Duodenal mucosa (tissue), 2 donors: ENCODE measurements at regions not wholly inside any gene's neighbourhood (a gene's known extent, or its start where the extent isn't known, plus 50 kb on each side); places are given as distances from the start of the nearest gene placed in this dataset.

Source experiments
- H3K27ac ChIP-seq: one replicate; pipeline ENCODE4 v1.7.0; 2013; ENCODE audit warnings: low read depth, low read length
- H3K27me3 ChIP-seq, 2 donors: one replicate each; pipeline ENCODE4 v1.7.0; 2013; ENCODE audit warnings: low read length in 2 of 2, control low read depth in 1 of 2; ENCODE audit not compliant: insufficient read depth in 2 of 2, control insufficient read depth in 1 of 2
- H3K36me3 ChIP-seq, 2 donors: one replicate each; pipeline ENCODE4 v1.7.0; 2013; ENCODE audit warnings: low read length in 2 of 2, control low read depth in 1 of 2; ENCODE audit not compliant: insufficient read depth in 2 of 2, control insufficient read depth in 1 of 2
- H3K4me1 ChIP-seq, 2 donors: one replicate each; pipeline ENCODE4 v1.7.0; 2013; ENCODE audit warnings: low read length in 2 of 2, control low read depth in 1 of 2; ENCODE audit not compliant: insufficient read depth in 2 of 2, control insufficient read depth in 1 of 2
- H3K4me3 ChIP-seq, 2 donors: one replicate each; pipeline ENCODE4 v1.7.0; 2013; ENCODE audit warnings: low read length in 2 of 2, low read depth in 1 of 2
- H3K9ac ChIP-seq, 2 donors: one replicate each; pipeline ENCODE4 v1.7.0; 2013; ENCODE audit warnings: low read length in 2 of 2, low read depth in 1 of 2
- H3K9me3 ChIP-seq, 2 donors: one replicate each; pipeline ENCODE4 v1.7.0; 2013; ENCODE audit warnings: low read length in 2 of 2, control low read depth in 1 of 2; ENCODE audit not compliant: control insufficient read depth in 1 of 2

DNA sequence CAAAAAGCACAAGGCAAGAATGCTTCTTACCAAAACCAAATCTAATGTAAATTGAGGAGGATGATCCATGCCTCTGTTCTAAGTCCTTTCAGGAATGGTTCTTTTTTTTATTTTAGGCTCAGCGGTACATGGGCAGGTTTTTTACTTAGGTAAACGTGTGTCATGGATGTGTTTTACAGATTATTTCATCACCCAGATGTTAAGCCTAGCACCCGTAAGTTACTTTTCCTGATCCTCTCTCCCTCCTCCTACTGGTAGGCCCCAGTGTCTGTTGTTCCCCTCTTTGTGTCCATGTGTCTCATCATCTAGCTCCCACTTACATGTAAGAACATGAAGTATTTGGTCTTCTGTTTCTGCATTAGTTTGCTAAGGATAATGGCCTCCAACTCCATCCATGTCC is 289.2 kb upstream of the THBS1 start:
- H3K36me3 ChIP-seq, result no peaks in the 10 kb centered on the region
- H3K4me1 ChIP-seq, result no peaks in the 10 kb centered on the region
- H3K9me3 ChIP-seq, result no peaks in the 10 kb centered on the region
- no peak overlapping the region for H3K27ac ChIP-seq
- no peak overlapping the region for H3K4me3 ChIP-seq
- H3K27me3 ChIP-seq, result no peaks in the 10 kb centered on the region
- H3K9ac ChIP-seq, result no peak overlapping the region

DNA sequence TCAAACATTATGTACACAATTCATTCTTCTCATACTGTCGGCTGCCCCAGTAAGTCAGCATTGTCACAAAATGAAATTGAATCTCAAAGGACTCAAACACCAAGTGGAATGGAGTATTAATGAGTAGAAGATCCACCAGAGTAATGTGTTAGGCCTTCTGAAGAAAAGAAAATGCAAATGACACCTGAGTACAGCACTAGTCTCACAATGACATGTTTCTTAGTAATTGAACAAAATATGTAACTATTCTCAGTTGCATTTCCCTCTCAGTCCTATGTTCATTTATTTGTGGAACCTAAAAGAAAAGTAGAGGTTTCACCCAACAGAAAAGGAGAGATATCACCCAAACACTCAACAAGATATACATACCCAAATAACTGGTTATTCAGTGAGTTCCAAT is 283.9 kb upstream of the THBS1 start:
- Histone ChIP-seq H3K4me1 (no peaks in the 10 kb centered on the region), H3K9ac (no peak overlapping the region), H3K27ac (no peak overlapping the region), H3K4me3 (no peak overlapping the region), H3K36me3 (no peaks in the 10 kb centered on the region), H3K9me3 (no peaks in the 10 kb centered on the region), H3K27me3 (no peaks in the 10 kb centered on the region)

DNA sequence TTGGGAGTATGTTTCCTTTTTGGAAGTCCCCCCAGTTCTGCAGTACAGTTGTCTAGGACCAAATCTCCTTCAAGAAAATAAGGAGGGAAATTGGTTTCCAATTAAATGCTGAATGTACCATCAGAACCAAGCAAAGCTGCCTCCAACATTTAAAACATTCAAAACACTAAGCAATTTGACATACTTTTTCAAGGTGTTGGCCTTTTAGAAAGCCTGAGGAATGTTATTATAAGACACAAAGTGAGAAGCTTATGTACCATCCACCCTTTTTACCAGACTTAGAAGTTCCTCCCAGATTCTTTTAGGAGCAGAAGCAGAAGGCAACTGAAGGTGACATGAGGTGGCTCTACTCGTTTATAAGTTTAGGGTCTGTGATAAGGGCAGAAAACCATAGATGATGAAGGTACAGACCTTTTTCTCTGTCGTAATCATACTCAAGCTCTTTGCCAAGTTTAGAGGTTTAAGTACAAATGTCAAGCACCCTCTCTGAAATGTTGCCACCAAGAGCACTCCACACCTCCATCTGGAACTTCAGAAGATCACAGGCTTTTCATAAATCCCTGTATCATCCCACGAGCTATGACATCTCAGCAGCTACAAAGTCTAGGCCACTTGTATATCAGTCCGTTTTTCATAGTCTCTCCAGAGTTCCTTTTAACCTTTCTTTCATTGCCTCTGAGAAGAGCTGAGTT is 282.5 kb upstream of the THBS1 start:
- Histone ChIP-seq H3K27ac (no peak overlapping the region), H3K36me3 (no peaks in the 10 kb centered on the region), H3K9ac (no peak overlapping the region), H3K4me3 (no peak overlapping the region), H3K9me3 (no peaks in the 10 kb centered on the region), H3K27me3 (peaks cover 0 to under 1% of the 10 kb centered on the region in 2 donors), H3K4me1 (no peaks in the 10 kb centered on the region)

DNA sequence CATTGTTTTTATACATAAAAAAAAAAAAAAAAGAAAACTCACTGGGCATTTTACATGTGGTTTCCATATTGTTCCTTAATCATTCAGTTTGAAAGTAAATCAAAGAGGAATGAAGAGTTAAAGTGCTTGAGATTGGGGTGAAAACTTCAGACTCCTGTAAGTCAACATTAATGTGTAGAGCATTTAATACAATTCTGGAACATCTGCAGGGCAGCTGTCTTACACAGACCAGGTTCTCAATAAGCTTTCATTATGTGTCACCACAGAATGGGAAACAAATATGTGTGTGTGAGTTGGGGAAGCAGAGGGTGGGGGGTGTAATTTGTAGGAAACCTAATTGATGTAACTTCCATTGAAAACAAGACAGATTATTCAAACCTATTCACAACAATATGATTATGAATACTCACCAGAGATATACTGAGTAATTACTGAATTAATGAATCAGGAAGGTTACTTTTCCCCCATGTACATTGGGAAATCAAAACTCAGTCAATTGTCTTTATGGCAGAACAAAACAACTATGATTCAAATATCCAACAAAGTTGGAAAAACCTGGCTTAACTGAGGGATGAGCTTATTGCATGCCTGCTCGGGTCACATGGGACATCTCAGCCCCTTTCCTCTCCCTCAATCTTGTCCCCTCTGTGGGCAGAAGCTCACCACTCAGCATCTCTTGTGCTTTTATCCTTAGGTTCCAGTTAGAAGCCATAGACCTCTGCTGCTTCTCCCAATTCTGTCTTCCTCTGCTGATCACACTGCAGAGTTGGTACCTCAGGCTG is 281.2 kb upstream of the THBS1 start:
- no peak overlapping the region for H3K9ac ChIP-seq
- H3K27ac ChIP-seq, result no peak overlapping the region
- H3K4me1 ChIP-seq, result no peaks in the 10 kb centered on the region
- no peaks in the 10 kb centered on the region for H3K9me3 ChIP-seq
- peaks cover 0 to 4% of the 10 kb centered on the region in 2 donors for H3K27me3 ChIP-seq
- H3K36me3 ChIP-seq, result no peaks in the 10 kb centered on the region
- no peak overlapping the region for H3K4me3 ChIP-seq

DNA sequence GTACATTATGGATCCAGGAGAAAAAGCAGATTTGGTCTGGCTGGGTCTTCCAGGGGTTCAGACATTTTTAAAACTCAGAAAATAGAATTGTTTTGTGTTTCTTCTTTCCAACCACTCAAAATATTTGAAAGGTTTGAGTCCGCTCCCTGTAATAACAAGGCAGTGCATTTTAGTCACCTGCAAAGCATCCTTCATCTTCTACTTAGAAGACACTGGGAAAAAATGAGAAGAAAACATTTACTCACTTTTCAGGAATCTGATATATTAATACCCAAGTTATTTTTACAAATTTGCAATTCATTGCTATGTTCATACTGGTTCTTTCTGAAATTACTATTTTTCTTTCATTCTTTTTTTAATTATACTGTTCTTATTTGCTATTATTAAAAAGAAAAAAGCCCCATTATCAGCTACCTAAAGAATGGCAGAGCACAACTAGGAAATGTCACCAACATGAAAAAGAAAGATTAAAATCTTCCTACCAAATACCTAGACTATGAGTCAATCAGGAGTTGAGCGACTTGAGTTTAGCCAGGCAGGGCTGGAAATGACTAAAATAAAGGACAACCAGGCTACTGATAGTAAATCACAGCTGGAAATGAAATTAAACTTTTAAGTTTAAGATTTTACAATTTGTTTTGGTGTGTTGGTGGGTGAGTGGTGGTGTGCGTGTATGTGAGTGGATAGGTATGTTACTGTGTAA is 280.3 kb upstream of the THBS1 start:
- Histone ChIP-seq H3K9ac (no peak overlapping the region), H3K27ac (no peak overlapping the region), H3K4me3 (no peak overlapping the region), H3K36me3 (no peaks in the 10 kb centered on the region), H3K4me1 (no peaks in the 10 kb centered on the region), H3K9me3 (no peaks in the 10 kb centered on the region), H3K27me3 (peaks cover 0 to 4% of the 10 kb centered on the region in 2 donors)

DNA sequence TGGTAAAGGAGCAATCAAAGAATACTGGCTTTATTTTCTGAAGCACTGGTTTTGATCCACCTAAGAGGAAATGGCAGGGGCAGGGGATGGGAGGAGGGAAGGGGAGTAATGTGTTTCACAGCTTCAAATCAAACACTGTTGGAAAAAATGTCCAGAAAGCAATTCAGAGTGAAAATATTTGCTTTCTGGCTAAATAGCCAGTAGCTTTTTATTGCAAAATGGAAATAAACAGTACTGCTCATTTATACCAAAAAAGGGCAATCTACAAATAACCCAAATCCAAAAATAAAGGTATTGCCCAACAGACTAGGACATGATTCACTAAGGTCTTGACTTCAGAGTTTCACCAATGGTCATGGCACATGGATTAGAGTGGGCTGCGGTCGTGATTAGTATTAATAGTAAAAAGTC is 279.3 kb upstream of the THBS1 start:
- Histone ChIP-seq H3K4me3 (no peak overlapping the region), H3K4me1 (no peaks in the 10 kb centered on the region), H3K9ac (no peak overlapping the region), H3K27me3 (peaks cover 0 to 4% of the 10 kb centered on the region in 2 donors), H3K27ac (no peak overlapping the region), H3K36me3 (no peaks in the 10 kb centered on the region), H3K9me3 (no peaks in the 10 kb centered on the region)

DNA sequence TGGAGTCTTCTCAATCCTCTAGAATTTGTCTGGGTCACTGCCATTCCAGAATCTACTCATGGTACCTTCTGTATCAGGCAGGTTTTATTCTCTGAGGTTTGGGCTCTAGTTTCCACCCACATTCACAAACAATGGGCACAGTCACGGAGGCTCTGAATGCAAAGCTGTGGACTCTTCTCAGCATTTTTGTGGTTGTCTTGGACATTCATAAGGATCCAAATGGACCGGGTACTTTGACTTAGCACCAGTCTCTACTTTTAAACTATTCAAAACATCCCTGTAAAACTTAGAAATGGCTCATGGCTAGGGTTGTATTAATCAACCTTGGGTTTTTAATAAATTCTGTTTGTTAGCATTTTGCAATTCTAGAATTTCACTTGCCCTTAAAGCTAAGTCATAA is 277.9 kb upstream of the THBS1 start:
- Histone ChIP-seq H3K36me3 (no peaks in the 10 kb centered on the region), H3K9ac (no peak overlapping the region), H3K27me3 (peaks cover 0 to 4% of the 10 kb centered on the region in 2 donors), H3K4me3 (no peak overlapping the region), H3K9me3 (no peaks in the 10 kb centered on the region), H3K27ac (no peak overlapping the region), H3K4me1 (no peaks in the 10 kb centered on the region)

DNA sequence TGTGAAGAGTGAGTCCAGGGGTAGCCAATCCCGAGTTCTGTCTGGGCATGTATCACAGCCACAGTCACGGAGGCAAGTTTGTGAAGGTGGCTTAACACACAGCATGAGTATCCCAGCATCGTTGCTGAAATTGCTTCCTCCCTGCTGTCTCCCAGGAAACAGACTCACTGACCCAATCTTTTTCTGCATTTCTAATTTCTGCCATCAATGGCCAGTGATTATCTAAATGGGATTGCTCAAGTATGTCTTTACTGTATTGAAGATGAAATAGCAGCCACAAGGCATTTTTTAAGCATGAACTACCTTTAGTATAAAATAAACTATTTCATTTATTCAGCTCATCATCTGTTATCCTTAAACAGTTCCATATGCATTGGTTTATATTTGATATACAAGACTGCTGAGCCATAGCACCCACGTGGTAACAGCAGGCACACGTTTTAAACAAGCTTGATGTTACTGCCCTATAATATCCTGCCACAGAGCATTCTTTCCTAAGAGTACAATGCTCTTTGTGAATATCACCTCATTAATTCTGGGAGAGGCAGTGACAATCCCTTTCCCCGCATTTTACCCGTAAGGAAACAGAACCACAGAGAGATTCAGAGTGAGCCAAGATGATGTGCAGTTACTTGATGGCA is 276.6 kb upstream of the THBS1 start:
- no peaks in the 10 kb centered on the region for H3K4me1 ChIP-seq
- no peak overlapping the region for H3K27ac ChIP-seq
- H3K9ac ChIP-seq, result no peak overlapping the region
- H3K36me3 ChIP-seq, result no peaks in the 10 kb centered on the region
- peaks cover 0 to 4% of the 10 kb centered on the region in 2 donors for H3K27me3 ChIP-seq
- H3K4me3 ChIP-seq, result no peak overlapping the region
- no peaks in the 10 kb centered on the region for H3K9me3 ChIP-seq

DNA sequence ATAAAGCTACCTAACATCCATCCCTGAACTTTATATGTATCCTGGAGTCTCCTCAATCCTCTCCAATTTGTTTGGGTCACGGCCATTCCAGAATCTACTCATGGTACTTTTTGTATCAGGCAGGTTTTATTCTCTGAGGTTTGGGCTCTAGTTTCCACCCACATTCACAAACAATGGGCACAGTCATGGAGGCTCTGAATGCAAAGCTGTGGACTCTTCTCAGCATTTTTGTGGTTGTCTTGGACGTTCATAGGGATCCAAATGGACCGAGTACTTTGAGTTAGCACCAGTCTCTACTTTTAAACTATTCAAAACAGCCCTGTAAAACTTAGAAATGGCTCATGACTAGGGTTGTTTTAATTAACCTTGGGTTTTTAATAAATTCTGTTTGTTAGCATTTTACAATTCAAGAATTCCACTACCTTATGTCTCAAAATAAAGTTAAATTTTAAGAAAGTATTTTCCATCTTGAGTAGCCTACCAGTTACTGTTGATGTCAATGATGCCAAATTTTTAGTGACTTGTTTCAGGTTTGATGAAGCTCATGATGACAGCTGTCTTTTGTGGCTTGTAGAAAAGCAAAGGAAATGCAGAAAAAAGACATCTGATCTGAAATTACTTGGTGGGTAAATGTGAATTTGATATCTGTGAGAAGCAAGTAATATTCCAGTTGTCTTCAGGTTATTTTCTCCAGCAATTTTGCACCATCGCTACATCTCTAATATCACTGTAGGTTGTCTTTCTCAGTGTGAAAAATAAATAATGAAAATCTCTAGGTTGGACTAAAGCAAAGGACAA is 275.7 kb upstream of the THBS1 start:
- H3K4me3 ChIP-seq, result no peak overlapping the region
- no peaks in the 10 kb centered on the region for H3K9me3 ChIP-seq
- H3K4me1 ChIP-seq, result no peaks in the 10 kb centered on the region
- H3K9ac ChIP-seq, result no peak overlapping the region
- H3K36me3 ChIP-seq, result no peaks in the 10 kb centered on the region
- H3K27ac ChIP-seq, result no peak overlapping the region
- peaks cover 0 to 4% of the 10 kb centered on the region in 2 donors for H3K27me3 ChIP-seq
